ENCODE measurements at regions not wholly inside any gene's neighbourhood (a gene's known extent, or its start where the extent isn't known, plus 50 kb on each side); places are given as distances from the start of the nearest gene placed in this dataset.

DNA sequence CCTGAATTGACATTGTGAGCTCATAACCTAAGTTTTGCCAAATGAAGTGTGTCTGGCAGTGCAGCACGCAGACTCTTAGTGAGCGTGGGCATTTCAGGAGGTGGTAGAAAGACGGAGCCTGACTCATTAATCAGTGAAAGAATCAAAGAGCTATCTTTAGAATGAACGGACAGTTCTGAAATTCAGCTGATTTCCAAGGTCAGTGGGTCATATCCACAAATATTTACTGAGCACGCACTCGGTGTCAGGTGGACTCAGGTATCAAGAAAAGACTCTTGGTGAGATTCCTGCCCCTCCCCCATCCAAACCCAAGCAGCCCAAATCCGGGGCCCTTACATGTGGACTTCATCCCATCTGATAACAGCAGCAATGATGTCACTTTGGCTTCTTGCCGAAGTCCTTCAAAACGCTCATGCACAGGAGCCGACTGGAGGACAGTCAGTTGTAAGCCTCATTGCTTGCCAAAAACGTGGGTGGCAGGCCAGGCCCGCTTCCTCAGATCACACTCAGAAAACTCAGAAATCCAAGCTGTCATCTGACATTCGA is 185.8 kb downstream of the HS3ST3A1 start (continued):
- TF ChIP-seq ZFP37 (tag by site-specific recombination; IDR thresholded peaks at IDR 0.05), result 0 out of 2 replicates have a peak, but pooled peaks have one; percentile 81
- no peak for TF ChIP-seq WT1 (tag by site-specific recombination; IDR thresholded peaks at IDR 0.05)
- TF ChIP-seq ZNF175 (tag by site-specific recombination; IDR thresholded peaks at IDR 0.05), result no peak
- TF ChIP-seq, protein P1, sequence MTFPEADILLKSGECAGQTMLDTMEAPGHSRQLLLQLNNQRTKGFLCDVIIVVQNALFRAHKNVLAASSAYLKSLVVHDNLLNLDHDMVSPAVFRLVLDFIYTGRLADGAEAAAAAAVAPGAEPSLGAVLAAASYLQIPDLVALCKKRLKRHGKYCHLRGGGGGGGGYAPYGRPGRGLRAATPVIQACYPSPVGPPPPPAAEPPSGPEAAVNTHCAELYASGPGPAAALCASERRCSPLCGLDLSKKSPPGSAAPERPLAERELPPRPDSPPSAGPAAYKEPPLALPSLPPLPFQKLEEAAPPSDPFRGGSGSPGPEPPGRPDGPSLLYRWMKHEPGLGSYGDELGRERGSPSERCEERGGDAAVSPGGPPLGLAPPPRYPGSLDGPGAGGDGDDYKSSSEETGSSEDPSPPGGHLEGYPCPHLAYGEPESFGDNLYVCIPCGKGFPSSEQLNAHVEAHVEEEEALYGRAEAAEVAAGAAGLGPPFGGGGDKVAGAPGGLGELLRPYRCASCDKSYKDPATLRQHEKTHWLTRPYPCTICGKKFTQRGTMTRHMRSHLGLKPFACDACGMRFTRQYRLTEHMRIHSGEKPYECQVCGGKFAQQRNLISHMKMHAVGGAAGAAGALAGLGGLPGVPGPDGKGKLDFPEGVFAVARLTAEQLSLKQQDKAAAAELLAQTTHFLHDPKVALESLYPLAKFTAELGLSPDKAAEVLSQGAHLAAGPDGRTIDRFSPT (tag by site-specific recombination; IDR thresholded peaks at IDR 0.05), result peak; percentile 94
- no peak for TF ChIP-seq ZNF707 (tag by site-specific recombination; IDR thresholded peaks at IDR 0.05)
- no peak for TF ChIP-seq HOXA7 (CRISPR knock-in tag; IDR thresholded peaks at IDR 0.05; ENCODE audit: borderline replicate concordance)
- TF ChIP-seq, protein P2, sequence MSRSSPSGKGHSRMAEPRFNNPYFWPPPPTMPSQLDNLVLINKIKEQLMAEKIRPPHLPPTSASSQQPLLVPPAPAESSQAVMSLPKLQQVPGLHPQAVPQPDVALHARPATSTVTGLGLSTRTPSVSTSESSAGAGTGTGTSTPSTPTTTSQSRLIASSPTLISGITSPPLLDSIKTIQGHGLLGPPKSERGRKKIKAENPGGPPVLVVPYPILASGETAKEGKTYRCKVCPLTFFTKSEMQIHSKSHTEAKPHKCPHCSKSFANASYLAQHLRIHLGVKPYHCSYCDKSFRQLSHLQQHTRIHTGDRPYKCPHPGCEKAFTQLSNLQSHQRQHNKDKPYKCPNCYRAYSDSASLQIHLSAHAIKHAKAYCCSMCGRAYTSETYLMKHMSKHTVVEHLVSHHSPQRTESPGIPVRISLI (tag by site-specific recombination; IDR thresholded peaks at IDR 0.05), result no peak
- TF ChIP-seq ZNF830 (tag by site-specific recombination; IDR thresholded peaks at IDR 0.05; ENCODE audit: low read depth), result no peak
- no peak for TF ChIP-seq ZNF221 (tag by site-specific recombination; IDR thresholded peaks at IDR 0.05; ENCODE audit: borderline replicate concordance)
- TF ChIP-seq ZNF768 (tag by site-specific recombination; IDR thresholded peaks at IDR 0.05), result no peak
- TF ChIP-seq ZNF266 (tag by site-specific recombination; IDR thresholded peaks at IDR 0.05; ENCODE audit: low read depth), result no peak
- no peak for TF ChIP-seq ZNF223 (tag by site-specific recombination; IDR thresholded peaks at IDR 0.05)
- TF ChIP-seq, protein P3, sequence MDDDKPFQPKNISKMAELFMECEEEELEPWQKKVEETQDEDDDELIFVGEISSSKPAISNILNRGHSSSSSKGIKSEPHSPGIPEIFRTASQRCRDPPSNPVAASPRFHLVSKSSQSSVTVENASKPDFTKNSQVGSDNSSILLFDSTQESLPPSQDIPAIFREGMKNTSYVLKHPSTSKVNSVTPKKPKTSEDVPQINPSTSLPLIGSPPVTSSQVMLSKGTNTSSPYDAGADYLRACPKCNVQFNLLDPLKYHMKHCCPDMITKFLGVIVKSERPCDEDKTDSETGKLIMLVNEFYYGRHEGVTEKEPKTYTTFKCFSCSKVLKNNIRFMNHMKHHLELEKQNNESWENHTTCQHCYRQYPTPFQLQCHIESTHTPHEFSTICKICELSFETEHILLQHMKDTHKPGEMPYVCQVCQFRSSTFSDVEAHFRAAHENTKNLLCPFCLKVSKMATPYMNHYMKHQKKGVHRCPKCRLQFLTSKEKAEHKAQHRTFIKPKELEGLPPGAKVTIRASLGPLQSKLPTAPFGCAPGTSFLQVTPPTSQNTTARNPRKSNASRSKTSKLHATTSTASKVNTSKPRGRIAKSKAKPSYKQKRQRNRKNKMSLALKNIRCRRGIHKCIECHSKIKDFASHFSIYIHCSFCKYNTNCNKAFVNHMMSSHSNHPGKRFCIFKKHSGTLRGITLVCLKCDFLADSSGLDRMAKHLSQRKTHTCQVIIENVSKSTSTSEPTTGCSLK (tag by site-specific recombination; IDR thresholded peaks at IDR 0.05), result no peak
- TF ChIP-seq SETDB1 (IDR thresholded peaks at IDR 0.05; ENCODE audit: insufficient read length, low read length), result no peak
- TF ChIP-seq MEIS1 (CRISPR knock-in tag; IDR thresholded peaks at IDR 0.05; ENCODE audit: borderline replicate concordance), result no peak
- TF ChIP-seq ZNF624 (tag by site-specific recombination; IDR thresholded peaks at IDR 0.05), result no peak
- TF ChIP-seq, protein P4, sequence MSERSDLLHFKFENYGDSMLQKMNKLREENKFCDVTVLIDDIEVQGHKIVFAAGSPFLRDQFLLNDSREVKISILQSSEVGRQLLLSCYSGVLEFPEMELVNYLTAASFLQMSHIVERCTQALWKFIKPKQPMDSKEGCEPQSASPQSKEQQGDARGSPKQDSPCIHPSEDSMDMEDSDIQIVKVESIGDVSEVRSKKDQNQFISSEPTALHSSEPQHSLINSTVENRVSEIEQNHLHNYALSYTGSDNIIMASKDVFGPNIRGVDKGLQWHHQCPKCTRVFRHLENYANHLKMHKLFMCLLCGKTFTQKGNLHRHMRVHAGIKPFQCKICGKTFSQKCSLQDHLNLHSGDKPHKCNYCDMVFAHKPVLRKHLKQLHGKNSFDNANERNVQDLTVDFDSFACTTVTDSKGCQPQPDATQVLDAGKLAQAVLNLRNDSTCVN (tag by site-specific recombination; optimal IDR thresholded peaks at IDR 0.05), result peak; percentile 31
- TF ChIP-seq, protein P5, sequence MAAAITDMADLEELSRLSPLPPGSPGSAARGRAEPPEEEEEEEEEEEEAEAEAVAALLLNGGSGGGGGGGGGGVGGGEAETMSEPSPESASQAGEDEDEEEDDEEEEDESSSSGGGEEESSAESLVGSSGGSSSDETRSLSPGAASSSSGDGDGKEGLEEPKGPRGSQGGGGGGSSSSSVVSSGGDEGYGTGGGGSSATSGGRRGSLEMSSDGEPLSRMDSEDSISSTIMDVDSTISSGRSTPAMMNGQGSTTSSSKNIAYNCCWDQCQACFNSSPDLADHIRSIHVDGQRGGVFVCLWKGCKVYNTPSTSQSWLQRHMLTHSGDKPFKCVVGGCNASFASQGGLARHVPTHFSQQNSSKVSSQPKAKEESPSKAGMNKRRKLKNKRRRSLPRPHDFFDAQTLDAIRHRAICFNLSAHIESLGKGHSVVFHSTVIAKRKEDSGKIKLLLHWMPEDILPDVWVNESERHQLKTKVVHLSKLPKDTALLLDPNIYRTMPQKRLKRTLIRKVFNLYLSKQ (tag by site-specific recombination; IDR thresholded peaks at IDR 0.05; ENCODE audit: borderline replicate concordance), result no peak
- TF ChIP-seq KLF9 (tag by site-specific recombination; IDR thresholded peaks at IDR 0.05; ENCODE audit: low read depth), result no peak
- TF ChIP-seq, protein P6, sequence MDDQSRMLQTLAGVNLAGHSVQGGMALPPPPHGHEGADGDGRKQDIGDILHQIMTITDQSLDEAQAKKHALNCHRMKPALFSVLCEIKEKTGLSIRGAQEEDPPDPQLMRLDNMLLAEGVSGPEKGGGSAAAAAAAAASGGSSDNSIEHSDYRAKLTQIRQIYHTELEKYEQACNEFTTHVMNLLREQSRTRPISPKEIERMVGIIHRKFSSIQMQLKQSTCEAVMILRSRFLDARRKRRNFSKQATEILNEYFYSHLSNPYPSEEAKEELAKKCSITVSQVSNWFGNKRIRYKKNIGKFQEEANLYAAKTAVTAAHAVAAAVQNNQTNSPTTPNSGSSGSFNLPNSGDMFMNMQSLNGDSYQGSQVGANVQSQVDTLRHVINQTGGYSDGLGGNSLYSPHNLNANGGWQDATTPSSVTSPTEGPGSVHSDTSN (CRISPR knock-in tag; IDR thresholded peaks at IDR 0.05), result 0 out of 2 replicates have a peak, but pooled peaks have one; percentile 43
- no peak for TF ChIP-seq ZNF626 (tag by site-specific recombination; IDR thresholded peaks at IDR 0.05)
- TF ChIP-seq ZNF776 (tag by site-specific recombination; IDR thresholded peaks at IDR 0.05; ENCODE audit: borderline replicate concordance), result no peak
- TF ChIP-seq, protein P7, sequence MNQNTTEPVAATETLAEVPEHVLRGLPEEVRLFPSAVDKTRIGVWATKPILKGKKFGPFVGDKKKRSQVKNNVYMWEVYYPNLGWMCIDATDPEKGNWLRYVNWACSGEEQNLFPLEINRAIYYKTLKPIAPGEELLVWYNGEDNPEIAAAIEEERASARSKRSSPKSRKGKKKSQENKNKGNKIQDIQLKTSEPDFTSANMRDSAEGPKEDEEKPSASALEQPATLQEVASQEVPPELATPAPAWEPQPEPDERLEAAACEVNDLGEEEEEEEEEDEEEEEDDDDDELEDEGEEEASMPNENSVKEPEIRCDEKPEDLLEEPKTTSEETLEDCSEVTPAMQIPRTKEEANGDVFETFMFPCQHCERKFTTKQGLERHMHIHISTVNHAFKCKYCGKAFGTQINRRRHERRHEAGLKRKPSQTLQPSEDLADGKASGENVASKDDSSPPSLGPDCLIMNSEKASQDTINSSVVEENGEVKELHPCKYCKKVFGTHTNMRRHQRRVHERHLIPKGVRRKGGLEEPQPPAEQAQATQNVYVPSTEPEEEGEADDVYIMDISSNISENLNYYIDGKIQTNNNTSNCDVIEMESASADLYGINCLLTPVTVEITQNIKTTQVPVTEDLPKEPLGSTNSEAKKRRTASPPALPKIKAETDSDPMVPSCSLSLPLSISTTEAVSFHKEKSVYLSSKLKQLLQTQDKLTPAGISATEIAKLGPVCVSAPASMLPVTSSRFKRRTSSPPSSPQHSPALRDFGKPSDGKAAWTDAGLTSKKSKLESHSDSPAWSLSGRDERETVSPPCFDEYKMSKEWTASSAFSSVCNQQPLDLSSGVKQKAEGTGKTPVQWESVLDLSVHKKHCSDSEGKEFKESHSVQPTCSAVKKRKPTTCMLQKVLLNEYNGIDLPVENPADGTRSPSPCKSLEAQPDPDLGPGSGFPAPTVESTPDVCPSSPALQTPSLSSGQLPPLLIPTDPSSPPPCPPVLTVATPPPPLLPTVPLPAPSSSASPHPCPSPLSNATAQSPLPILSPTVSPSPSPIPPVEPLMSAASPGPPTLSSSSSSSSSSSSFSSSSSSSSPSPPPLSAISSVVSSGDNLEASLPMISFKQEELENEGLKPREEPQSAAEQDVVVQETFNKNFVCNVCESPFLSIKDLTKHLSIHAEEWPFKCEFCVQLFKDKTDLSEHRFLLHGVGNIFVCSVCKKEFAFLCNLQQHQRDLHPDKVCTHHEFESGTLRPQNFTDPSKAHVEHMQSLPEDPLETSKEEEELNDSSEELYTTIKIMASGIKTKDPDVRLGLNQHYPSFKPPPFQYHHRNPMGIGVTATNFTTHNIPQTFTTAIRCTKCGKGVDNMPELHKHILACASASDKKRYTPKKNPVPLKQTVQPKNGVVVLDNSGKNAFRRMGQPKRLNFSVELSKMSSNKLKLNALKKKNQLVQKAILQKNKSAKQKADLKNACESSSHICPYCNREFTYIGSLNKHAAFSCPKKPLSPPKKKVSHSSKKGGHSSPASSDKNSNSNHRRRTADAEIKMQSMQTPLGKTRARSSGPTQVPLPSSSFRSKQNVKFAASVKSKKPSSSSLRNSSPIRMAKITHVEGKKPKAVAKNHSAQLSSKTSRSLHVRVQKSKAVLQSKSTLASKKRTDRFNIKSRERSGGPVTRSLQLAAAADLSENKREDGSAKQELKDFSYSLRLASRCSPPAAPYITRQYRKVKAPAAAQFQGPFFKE (tag by site-specific recombination; IDR thresholded peaks at IDR 0.05; ENCODE audit: borderline replicate concordance), result no peak
